GM12878 (cell line): ENCODE measurements at regions not wholly inside any gene's neighbourhood (a gene's known extent, or its start where the extent isn't known, plus 50 kb on each side); places are given as distances from the start of the nearest gene placed in this dataset.

ENCODE experiments used
- ATAC-seq: fragments of 200-7000 bp; cut with Tn5 transposase; 3 replicates; pipeline ENCODE4 v1.9.1; 2020; ENCODE audit warnings: mild to moderate bottlenecking, moderate library complexity
- BruUV-seq: library from RNA; stranded (reverse); fragments of 400-500 nt; replicated peaks from 2 replicates; lab custom pipeline; 2021; lab: Mats Ljungman, UMichigan
- CTCF ChIA-PET: fragments of 300-600 bp; sonication (Branson Sonifier 250); formaldehyde crosslinking; extraction: SDS; loops from one replicate; lab custom pipeline; 2021; ENCODE audit warnings: inconsistent platforms; lab: Yijun Ruan, JAX
- POLR2A ChIA-PET: fragments of 350-600 bp; formaldehyde crosslinking; extraction: SDS; loops from one replicate; lab custom pipeline; 2021; ENCODE audit warnings: inconsistent platforms; lab: Charles Lee
- RAD21 ChIA-PET: fragments of 300-600 bp; sonication (Branson Sonifier 250); formaldehyde crosslinking; loops from one replicate; lab custom pipeline; 2023; ENCODE audit warnings: antibody characterized with exemption; ENCODE audit not compliant: unreplicated experiment; lab: Charles Lee
- SMC1A ChIA-PET: fragments of 300-600 bp; sonication (Branson Sonifier 250); formaldehyde crosslinking; loops from one replicate; lab custom pipeline; 2023; ENCODE audit not compliant: unreplicated experiment, uncharacterized antibody; lab: Charles Lee
- DNase-seq: peaks from one replicate; pipeline ENCODE4 v3.0.0-alpha.2; 2011; ENCODE audit warnings: low read depth, low spot score
- FAIRE-seq: peaks from 3 replicates; lab custom pipeline; 2011; peaks lifted over from hg19 to GRCh38; lab: Jason Lieb, UNC
- H2AFZ ChIP-seq: 2 replicates; pipeline ENCODE4 v1.6.0; 2011; ENCODE audit warnings: low read depth, low read length, control low read depth; ENCODE audit not compliant: control insufficient read depth
- H3K27ac ChIP-seq: 2 replicates; pipeline ENCODE4 v1.5.1; 2011; ENCODE audit warnings: control low read depth; ENCODE audit not compliant: control insufficient read depth, insufficient read depth
- H3K27me3 ChIP-seq, 2 experiments: replicated peaks in 1 of 2; 2 replicates each; pipeline versions ENCODE4 v1.6.0 to v1.6.1; 2011; ENCODE audit warnings: low read length in 1 of 2; ENCODE audit not compliant: control insufficient read depth in 2 of 2, insufficient read depth in 2 of 2
- H3K36me3 ChIP-seq, 2 experiments: 2 replicates each; pipeline ENCODE4 v1.5.1; 2011; ENCODE audit warnings: low read length in 1 of 2; ENCODE audit not compliant: control insufficient read depth in 2 of 2, insufficient read depth in 2 of 2
- H3K4me1 ChIP-seq: 2 replicates; pipeline ENCODE4 v1.6.1; 2011; ENCODE audit warnings: mild to moderate bottlenecking, low read length, moderate library complexity, mixed read lengths; ENCODE audit not compliant: control insufficient read depth, insufficient read depth
- H3K4me2 ChIP-seq: 2 replicates; pipeline ENCODE4 v1.6.0; 2011; ENCODE audit warnings: control low read depth; ENCODE audit not compliant: control insufficient read depth, insufficient read depth
- H3K4me3 ChIP-seq: fragments of 200-600 bp; sonication (generic); 2 replicates; pipeline ENCODE4 v1.5.1; 2016
- H3K79me2 ChIP-seq: 2 replicates; pipeline ENCODE4 v1.6.0; 2011; ENCODE audit warnings: low read length; ENCODE audit not compliant: control insufficient read depth, insufficient read depth
- H3K9ac ChIP-seq: 2 replicates; pipeline ENCODE4 v1.8.0; 2011; ENCODE audit warnings: low read length, control low read depth, mixed read lengths; ENCODE audit not compliant: control insufficient read depth, insufficient read depth
- H3K9me3 ChIP-seq: replicated peaks from 3 replicates; pipeline ENCODE4 v1.5.1; 2011; ENCODE audit warnings: mild to moderate bottlenecking, low read length; ENCODE audit not compliant: control insufficient read depth, insufficient read depth
- H4K20me1 ChIP-seq: 2 replicates; pipeline ENCODE4 v1.6.0; 2011; ENCODE audit not compliant: control insufficient read depth, insufficient read depth
- CHD4 ChIP-seq: fragments of 200-600 bp; sonication (generic); IDR thresholded peaks from 2 replicates; pipeline ENCODE4 v1.6.1; 2016; ENCODE audit warnings: mild to moderate bottlenecking
- CREM ChIP-seq: IDR thresholded peaks from 2 replicates; pipeline ENCODE4 v1.6.1; 2014; ENCODE audit warnings: antibody characterized with exemption, low read depth
- EP300 ChIP-seq, 2 experiments: fragments of 150-350 bp in 1 of 2; IDR thresholded peaks; 2 replicates each; pipeline ENCODE4 v1.6.1; 2011 to 2012; ENCODE audit warnings: low read depth in 2 of 2, low read length in 2 of 2, borderline replicate concordance in 1 of 2, improper control_type of control experiment in 1 of 2, inconsistent platforms in 1 of 2; ENCODE audit not compliant: control insufficient read depth in 1 of 2
- KLF5 ChIP-seq: fragments of 450-650 bp; IDR thresholded peaks from 2 replicates; pipeline ENCODE4 v1.6.1; 2014; ENCODE audit warnings: mild to moderate bottlenecking; ENCODE audit not compliant: partially characterized antibody
- MLLT1 ChIP-seq: fragments of 450-650 bp; IDR thresholded peaks from 2 replicates; pipeline ENCODE4 v1.6.1; 2016; ENCODE audit warnings: mild to moderate bottlenecking
- PAX5 ChIP-seq: IDR thresholded peaks from 2 replicates; pipeline ENCODE4 v1.6.1; 2011; ENCODE audit warnings: low read depth, low read length, borderline replicate concordance
- PML ChIP-seq: IDR thresholded peaks from 2 replicates; pipeline ENCODE4 v1.6.1; 2012; ENCODE audit warnings: low read length, inconsistent platforms
- SMC3 ChIP-seq: IDR thresholded peaks from 2 replicates; pipeline ENCODE4 v1.6.1; 2011; ENCODE audit warnings: low read length, improper control_type of control experiment, borderline replicate concordance
- TBL1XR1 ChIP-seq: IDR thresholded peaks from 2 replicates; pipeline ENCODE4 v1.6.1; 2012; ENCODE audit warnings: low read depth, low read length, improper control_type of control experiment
- YBX1 ChIP-seq: fragments of 450-650 bp; IDR thresholded peaks from 2 replicates; pipeline ENCODE4 v1.6.1; 2016; ENCODE audit warnings: antibody characterized with exemption
- ZNF24 ChIP-seq: fragments of 450-650 bp; IDR thresholded peaks from 2 replicates; pipeline ENCODE4 v1.6.1; 2017; ENCODE audit warnings: antibody characterized with exemption, mild to moderate bottlenecking
- WGBS: methylation state at CpG from one replicate; pipeline ENCODE4 v1.1.6; 2016; ENCODE audit warnings: low lambda C conversion rate; ENCODE audit not compliant: insufficient replicate concordance, insufficient coverage; ENCODE audit errors: missing lambda C conversion rate; 5-methylcytosine and 5-hydroxymethylcytosine counted together
- in situ Hi-C: fragments of 300-500 bp; cut with MboI; formaldehyde crosslinking; loops from 9 replicates; pipeline ENCODE4 v1.14.3; 2018; ENCODE audit warnings: mixed read lengths
- intact Hi-C: fragments of 100-400 bp; cut with micrococcal nuclease; formaldehyde crosslinking; loops from one replicate; pipeline ENCODE4 v1.14.2; 2022; ENCODE audit not compliant: unreplicated experiment
- TF ChIP-seq, protein P1 (sequence below): IDR thresholded peaks from 2 replicates; pipeline ENCODE4 v1.6.1; 2011; ENCODE audit warnings: low read depth, mild to moderate bottlenecking, low read length, moderate library complexity, borderline replicate concordance; ENCODE audit errors: extremely low read depth

DNA sequence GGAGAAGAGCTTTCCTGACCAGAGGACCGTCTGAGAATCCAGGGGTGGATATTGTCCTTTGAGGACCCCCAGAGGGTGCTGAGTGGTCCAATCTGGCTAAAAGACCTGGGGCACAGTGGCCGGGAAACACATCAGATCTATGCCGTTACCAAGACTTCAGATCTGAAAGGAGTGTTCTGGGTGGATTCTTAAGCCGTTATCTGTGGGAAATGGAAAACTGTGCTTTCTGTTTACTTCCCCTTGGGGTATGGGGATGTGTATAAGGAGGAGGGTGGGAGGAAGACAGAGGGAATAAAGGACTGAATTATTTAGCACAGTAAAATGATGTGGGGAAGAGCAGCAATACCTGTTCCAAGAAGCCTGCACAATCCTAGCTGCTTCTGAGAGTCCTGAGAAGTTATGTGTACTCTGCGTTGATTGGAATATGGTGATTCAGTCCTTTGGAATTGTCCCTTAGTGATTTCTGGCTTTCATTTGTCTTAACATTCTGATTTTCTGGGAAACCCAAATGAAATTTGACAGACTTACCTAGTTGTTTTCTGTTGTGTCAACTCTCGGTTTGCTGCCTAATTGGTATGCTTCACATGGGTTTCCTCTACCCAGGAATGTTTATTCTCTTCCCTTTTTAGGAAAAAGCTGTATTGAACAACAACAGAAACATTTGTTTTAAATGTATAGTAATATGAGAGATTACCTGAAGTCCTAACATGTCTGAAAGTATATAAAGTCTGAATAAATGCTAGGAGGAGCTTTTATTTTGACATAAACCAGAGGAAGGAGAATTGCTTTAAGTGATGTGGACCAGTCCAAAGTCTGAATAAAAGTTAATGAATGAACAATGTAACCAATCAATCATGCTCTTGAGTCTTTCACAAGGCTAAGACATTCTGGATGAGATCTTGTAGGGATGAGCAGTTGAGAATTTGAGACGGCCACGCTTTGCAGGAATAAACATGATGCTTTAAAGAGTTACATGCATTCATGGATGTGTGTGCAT is 427.1 kb upstream of the C2CD4B start:
- H3K9me3 ChIP-seq: no peaks in the 10 kb centered on the region
- in situ Hi-C loops (no loop called here), intact Hi-C loops (no loop called here)
- H3K79me2 ChIP-seq: no peaks in the 10 kb centered on the region
- no peaks in the 10 kb centered on the region for H3K36me3 ChIP-seq
- ATAC-seq: no peak
- RAD21 ChIA-PET: no interaction called here
- no peak overlapping the region for H3K4me2 ChIP-seq
- H3K4me3 ChIP-seq: no peak overlapping the region
- SMC1A ChIA-PET: no interaction called here
- no peak overlapping the region for H2AFZ ChIP-seq
- no peak for FAIRE-seq
- no peaks in the 10 kb centered on the region for H3K4me1 ChIP-seq
- no peaks in the 10 kb centered on the region for H4K20me1 ChIP-seq
- H3K27me3 ChIP-seq: no peaks in the 10 kb centered on the region
- TF ChIP-seq TBL1XR1 (no peak), PAX5 (no peak)
- no peak for DNase-seq
- H3K9ac ChIP-seq: no peak overlapping the region
- CTCF ChIA-PET: no interaction called here
- WGBS: 53% methylated on average over 8 of the region's 8 CpGs
- no peak overlapping the region for H3K27ac ChIP-seq
- no TSS peak for BruUV-seq
- POLR2A ChIA-PET: no interaction called here

DNA sequence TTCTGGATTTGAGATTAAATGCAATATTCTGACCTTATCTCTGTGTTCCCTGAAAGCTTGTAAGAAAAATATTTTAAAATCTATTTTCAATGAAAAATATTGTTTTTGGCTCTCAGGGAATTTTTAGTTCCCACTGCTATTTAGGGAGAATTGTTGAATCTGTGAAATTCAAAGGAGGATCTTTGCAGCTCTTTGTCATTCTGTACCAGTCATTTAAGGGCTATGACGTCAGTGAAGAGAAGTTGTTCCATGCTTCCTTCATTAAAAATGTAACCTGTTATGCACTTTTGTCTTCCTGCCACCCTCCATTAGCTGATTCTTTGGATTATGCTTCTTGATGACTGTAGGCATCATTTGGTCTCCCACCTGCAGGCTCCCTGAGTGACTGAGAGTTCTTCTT is 427.8 kb upstream of the C2CD4B start:
- H3K9ac ChIP-seq: no peak overlapping the region
- BruUV-seq: no TSS peak
- WGBS: 20% methylated on average over 1 of the region's 1 CpG
- SMC1A ChIA-PET: no interaction called here
- no peak overlapping the region for H3K27ac ChIP-seq
- no peak for DNase-seq
- CTCF ChIA-PET: no interaction called here
- in situ Hi-C loops (no loop called here), intact Hi-C loops (no loop called here)
- H3K4me3 ChIP-seq: no peak overlapping the region
- no peak overlapping the region for H3K4me2 ChIP-seq
- no peaks in the 10 kb centered on the region for H3K27me3 ChIP-seq
- no peaks in the 10 kb centered on the region for H3K79me2 ChIP-seq
- POLR2A ChIA-PET: no interaction called here
- H4K20me1 ChIP-seq: no peaks in the 10 kb centered on the region
- RAD21 ChIA-PET: no interaction called here
- FAIRE-seq: no peak
- H3K9me3 ChIP-seq: no peaks in the 10 kb centered on the region
- H3K4me1 ChIP-seq: no peaks in the 10 kb centered on the region
- no peak for ATAC-seq
- no peaks in the 10 kb centered on the region for H3K36me3 ChIP-seq
- H2AFZ ChIP-seq: no peak overlapping the region
- TF ChIP-seq SMC3 (no peak), CREM (no peak), CHD4 (no peak), EP300 (IDR thresholded peaks at IDR 0.05; ENCODE audit: borderline replicate concordance in 1 of 2, control insufficient read depth in 1 of 2, low read depth in 2 of 2, low read length in 2 of 2) (no peak), KLF5 (no peak), PML (no peak), YBX1 (no peak), ZNF24 (no peak), MLLT1 (no peak)
- TF ChIP-seq, protein P1, sequence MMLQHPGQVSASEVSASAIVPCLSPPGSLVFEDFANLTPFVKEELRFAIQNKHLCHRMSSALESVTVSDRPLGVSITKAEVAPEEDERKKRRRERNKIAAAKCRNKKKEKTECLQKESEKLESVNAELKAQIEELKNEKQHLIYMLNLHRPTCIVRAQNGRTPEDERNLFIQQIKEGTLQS: no peak
